ES-I3 (cell line): ENCODE measurements at regions not wholly inside any gene's neighbourhood (a gene's known extent, or its start where the extent isn't known, plus 50 kb on each side); places are given as distances from the start of the nearest gene placed in this dataset.

Experiments
- H3K36me3 ChIP-seq: 2 replicates; pipeline ENCODE4 v1.6.1; 2013; ENCODE audit warnings: mild to moderate bottlenecking, low read length, control low read depth, moderate library complexity; ENCODE audit not compliant: insufficient read depth
- H3K4me1 ChIP-seq: 2 replicates; pipeline ENCODE4 v1.6.1; 2013; ENCODE audit warnings: mild to moderate bottlenecking, control low read depth, low read length; ENCODE audit not compliant: insufficient read depth
- H3K9ac ChIP-seq: 2 replicates; pipeline ENCODE4 v1.6.1; 2013; ENCODE audit warnings: low read depth, mild to moderate bottlenecking, low read length, moderate library complexity
- H3K9me3 ChIP-seq: 2 replicates; pipeline ENCODE4 v1.6.1; 2013; ENCODE audit warnings: mild to moderate bottlenecking, low read length, moderate library complexity; ENCODE audit not compliant: control insufficient read depth, insufficient read depth

GRCh38 chr15:93899817-93900216 lies 331.5 kb upstream of the MCTP2 start:
- no peaks in the 10 kb centered on the region for H3K36me3 ChIP-seq
- no peaks in the 10 kb centered on the region for H3K9me3 ChIP-seq
- H3K4me1 ChIP-seq, result no peaks in the 10 kb centered on the region
- no peak overlapping the region for H3K9ac ChIP-seq

- Histone ChIP-seq H3K4me1 (no peaks in the 10 kb centered on the region), H3K9me3 (no peaks in the 10 kb centered on the region), H3K9ac (no peak overlapping the region), H3K36me3 (no peaks in the 10 kb centered on the region)
These were observed 334.0 kb upstream of the MCTP2 start for GRCh38 chr15:93897377-93897776.

- no peak overlapping the region for H3K9ac ChIP-seq
- H3K4me1 ChIP-seq, result no peaks in the 10 kb centered on the region
These were observed 335.2 kb upstream of the MCTP2 start for GRCh38 chr15:93895976-93896770.

GRCh38 chr15:93894438-93895036 lies 336.8 kb upstream of the MCTP2 start:
- Histone ChIP-seq H3K4me1 (no peaks in the 10 kb centered on the region), H3K9me3 (no peaks in the 10 kb centered on the region), H3K9ac (no peak overlapping the region), H3K36me3 (no peaks in the 10 kb centered on the region)

More at GRCh38 chr15:93895976-93896770, 335.2 kb upstream of the MCTP2 start:
- H3K36me3 ChIP-seq, result no peaks in the 10 kb centered on the region
- H3K9me3 ChIP-seq, result no peaks in the 10 kb centered on the region

GRCh38 chr15:93887151-93887550 lies 344.2 kb upstream of the MCTP2 start:
- Histone ChIP-seq H3K4me1 (peaks cover 4% of the 10 kb centered on the region; the same call in 1 of the 2 replicates), H3K9me3 (no peaks in the 10 kb centered on the region), H3K36me3 (no peaks in the 10 kb centered on the region), H3K9ac (no peak overlapping the region)

GRCh38 chr15:93882779-93883178 lies 348.6 kb upstream of the MCTP2 start:
- H3K4me1 ChIP-seq, result peaks cover 4% of the 10 kb centered on the region; the same call in 1 of the 2 replicates
- H3K9me3 ChIP-seq, result no peaks in the 10 kb centered on the region
- H3K9ac ChIP-seq, result no peak overlapping the region

GRCh38 chr15:93882141-93882540 lies 349.2 kb upstream of the MCTP2 start:
- H3K4me1 ChIP-seq, result peaks cover 4% of the 10 kb centered on the region; the same call in 1 of the 2 replicates
- H3K9ac ChIP-seq, result no peak overlapping the region
- H3K36me3 ChIP-seq, result no peaks in the 10 kb centered on the region
- no peaks in the 10 kb centered on the region for H3K9me3 ChIP-seq

More at GRCh38 chr15:93882779-93883178, 348.6 kb upstream of the MCTP2 start:
- no peaks in the 10 kb centered on the region for H3K36me3 ChIP-seq

GRCh38 chr15:93881310-93881709 lies 350.1 kb upstream of the MCTP2 start:
- H3K9ac ChIP-seq, result no peak overlapping the region
- no peaks in the 10 kb centered on the region for H3K9me3 ChIP-seq
- H3K4me1 ChIP-seq, result peaks cover 4% of the 10 kb centered on the region; the same call in 1 of the 2 replicates
- no peaks in the 10 kb centered on the region for H3K36me3 ChIP-seq

GRCh38 chr15:93880358-93880757 lies 351.0 kb upstream of the MCTP2 start:
- Histone ChIP-seq H3K9me3 (no peaks in the 10 kb centered on the region), H3K9ac (no peak overlapping the region), H3K4me1 (peaks cover 4% of the 10 kb centered on the region; the same call in 1 of the 2 replicates), H3K36me3 (no peaks in the 10 kb centered on the region)

GRCh38 chr15:93870583-93870982 lies 360.8 kb upstream of the MCTP2 start:
- H3K9me3 ChIP-seq, result no peaks in the 10 kb centered on the region
- no peaks in the 10 kb centered on the region for H3K36me3 ChIP-seq
- no peak overlapping the region for H3K9ac ChIP-seq
- H3K4me1 ChIP-seq, result no peaks in the 10 kb centered on the region

GRCh38 chr15:93866948-93867347 lies 364.4 kb upstream of the MCTP2 start:
- Histone ChIP-seq H3K4me1 (no peaks in the 10 kb centered on the region), H3K9me3 (no peaks in the 10 kb centered on the region), H3K36me3 (no peaks in the 10 kb centered on the region)

GRCh38 chr15:93866476-93866875 lies 364.9 kb upstream of the MCTP2 start:
- Histone ChIP-seq H3K4me1 (no peaks in the 10 kb centered on the region), H3K36me3 (no peaks in the 10 kb centered on the region), H3K9me3 (no peaks in the 10 kb centered on the region), H3K9ac (no peak overlapping the region)

More at GRCh38 chr15:93866948-93867347, 364.4 kb upstream of the MCTP2 start:
- no peak overlapping the region for H3K9ac ChIP-seq

GRCh38 chr15:93865586-93865985 lies 365.8 kb upstream of the MCTP2 start:
- Histone ChIP-seq H3K9ac (no peak overlapping the region), H3K9me3 (no peaks in the 10 kb centered on the region), H3K36me3 (no peaks in the 10 kb centered on the region), H3K4me1 (no peaks in the 10 kb centered on the region)

- Histone ChIP-seq H3K9ac (no peak overlapping the region), H3K4me1 (no peaks in the 10 kb centered on the region), H3K9me3 (no peaks in the 10 kb centered on the region), H3K36me3 (no peaks in the 10 kb centered on the region)
These were observed 368.6 kb upstream of the MCTP2 start for GRCh38 chr15:93862791-93863190.
